ENCODE measurements at regions not wholly inside any gene's neighbourhood (a gene's known extent, or its start where the extent isn't known, plus 50 kb on each side); places are given as distances from the start of the nearest gene placed in this dataset.

- no peaks in the 10 kb centered on the region for H3K36me3 ChIP-seq (ENCODE audit: control insufficient read depth in 2 of 3, insufficient read depth in 3 of 3, low read length in 3 of 3)
- H3K4me1 ChIP-seq (ENCODE audit: control insufficient read depth in 2 of 3, insufficient read depth in 2 of 3, low read depth in 1 of 3, low read length in 3 of 3): no peaks in the 10 kb centered on the region
- no peak overlapping the region for H3K4me3 ChIP-seq (ENCODE audit: low read length in 3 of 3)
- DNase-seq (no peak), FAIRE-seq (no peak)
- intact Hi-C loops (cut with DNase I): no loop called here
- no peaks in the 10 kb centered on the region for H3K27me3 ChIP-seq (ENCODE audit: control insufficient read depth, insufficient read depth, low read length)
- no peak for TF ChIP-seq CTCF (IDR thresholded peaks at IDR 0.05; ENCODE audit: borderline replicate concordance, extremely low read depth, insufficient read depth)
- no peak overlapping the region for H3K9ac ChIP-seq (ENCODE audit: low read length in 3 of 3)
- no peak overlapping the region for H3K27ac ChIP-seq (ENCODE audit: low read depth in 2 of 2, low read length in 2 of 2)
- no peaks in the 10 kb centered on the region for H3K9me3 ChIP-seq (ENCODE audit: control insufficient read depth in 2 of 3, insufficient read depth in 1 of 3, low read length in 3 of 3)
Measured at GRCh38 chr14:98605043-98605442, 667.0 kb downstream of the BCL11B start.

- Histone ChIP-seq H3K9ac (ENCODE audit: low read length in 3 of 3) (no peak overlapping the region), H3K27me3 (ENCODE audit: control insufficient read depth, insufficient read depth, low read length) (no peaks in the 10 kb centered on the region), H3K27ac (ENCODE audit: low read depth in 2 of 2, low read length in 2 of 2) (no peak overlapping the region), H3K4me1 (ENCODE audit: control insufficient read depth in 2 of 3, insufficient read depth in 2 of 3, low read depth in 1 of 3, low read length in 3 of 3) (no peaks in the 10 kb centered on the region), H3K36me3 (ENCODE audit: control insufficient read depth in 2 of 3, insufficient read depth in 3 of 3, low read length in 3 of 3) (no peaks in the 10 kb centered on the region), H3K9me3 (ENCODE audit: control insufficient read depth in 2 of 3, insufficient read depth in 1 of 3, low read length in 3 of 3) (no peaks in the 10 kb centered on the region), H3K4me3 (ENCODE audit: low read length in 3 of 3) (no peak overlapping the region)
- TF ChIP-seq CTCF (IDR thresholded peaks at IDR 0.05; ENCODE audit: borderline replicate concordance, extremely low read depth, insufficient read depth): no peak
- FAIRE-seq (no peak), DNase-seq (no peak)
- intact Hi-C loops (cut with DNase I): no loop called here
Measured at GRCh38 chr14:98606041-98606640, 665.9 kb downstream of the BCL11B start.

- H3K27me3 ChIP-seq (ENCODE audit: control insufficient read depth, insufficient read depth, low read length): no peaks in the 10 kb centered on the region
- no peak overlapping the region for H3K4me3 ChIP-seq (ENCODE audit: low read length in 3 of 3)
- intact Hi-C loops (cut with DNase I): no loop called here
- FAIRE-seq (no peak), DNase-seq (no peak)
- no peaks in the 10 kb centered on the region for H3K36me3 ChIP-seq (ENCODE audit: control insufficient read depth in 2 of 3, insufficient read depth in 3 of 3, low read length in 3 of 3)
- TF ChIP-seq CTCF (IDR thresholded peaks at IDR 0.05; ENCODE audit: borderline replicate concordance, extremely low read depth, insufficient read depth): no peak
- no peaks in the 10 kb centered on the region for H3K9me3 ChIP-seq (ENCODE audit: control insufficient read depth in 2 of 3, insufficient read depth in 1 of 3, low read length in 3 of 3)
- H3K27ac ChIP-seq (ENCODE audit: low read depth in 2 of 2, low read length in 2 of 2): no peak overlapping the region
- no peak overlapping the region for H3K9ac ChIP-seq (ENCODE audit: low read length in 3 of 3)
- no peaks in the 10 kb centered on the region for H3K4me1 ChIP-seq (ENCODE audit: control insufficient read depth in 2 of 3, insufficient read depth in 2 of 3, low read depth in 1 of 3, low read length in 3 of 3)
Measured at GRCh38 chr14:98606816-98607215, 665.2 kb downstream of the BCL11B start.

GRCh38 chr14:98607341-98607910 is 664.6 kb downstream of the BCL11B start:
- no peak for FAIRE-seq
- Histone ChIP-seq H3K27me3 (ENCODE audit: control insufficient read depth, insufficient read depth, low read length) (no peaks in the 10 kb centered on the region), H3K4me1 (ENCODE audit: control insufficient read depth in 2 of 3, insufficient read depth in 2 of 3, low read depth in 1 of 3, low read length in 3 of 3) (no peaks in the 10 kb centered on the region), H3K36me3 (ENCODE audit: control insufficient read depth in 2 of 3, insufficient read depth in 3 of 3, low read length in 3 of 3) (no peaks in the 10 kb centered on the region), H3K4me3 (ENCODE audit: low read length in 3 of 3) (no peak overlapping the region), H3K9me3 (ENCODE audit: control insufficient read depth in 2 of 3, insufficient read depth in 1 of 3, low read length in 3 of 3) (no peaks in the 10 kb centered on the region), H3K9ac (ENCODE audit: low read length in 3 of 3) (no peak overlapping the region), H3K27ac (ENCODE audit: low read depth in 2 of 2, low read length in 2 of 2) (no peak overlapping the region)
- intact Hi-C loops (cut with DNase I): no loop called here
- no peak for TF ChIP-seq CTCF (IDR thresholded peaks at IDR 0.05; ENCODE audit: borderline replicate concordance, extremely low read depth, insufficient read depth)
- no peak for DNase-seq

All from kidney (tissue), 13 donors.